ENCODE measurements at regions not wholly inside any gene's neighbourhood (a gene's known extent, or its start where the extent isn't known, plus 50 kb on each side); places are given as distances from the start of the nearest gene placed in this dataset.

GRCh38 chr6:122283884-122284283 is 115.6 kb upstream of the HSF2 start:
- TF ChIP-seq, protein P1, sequence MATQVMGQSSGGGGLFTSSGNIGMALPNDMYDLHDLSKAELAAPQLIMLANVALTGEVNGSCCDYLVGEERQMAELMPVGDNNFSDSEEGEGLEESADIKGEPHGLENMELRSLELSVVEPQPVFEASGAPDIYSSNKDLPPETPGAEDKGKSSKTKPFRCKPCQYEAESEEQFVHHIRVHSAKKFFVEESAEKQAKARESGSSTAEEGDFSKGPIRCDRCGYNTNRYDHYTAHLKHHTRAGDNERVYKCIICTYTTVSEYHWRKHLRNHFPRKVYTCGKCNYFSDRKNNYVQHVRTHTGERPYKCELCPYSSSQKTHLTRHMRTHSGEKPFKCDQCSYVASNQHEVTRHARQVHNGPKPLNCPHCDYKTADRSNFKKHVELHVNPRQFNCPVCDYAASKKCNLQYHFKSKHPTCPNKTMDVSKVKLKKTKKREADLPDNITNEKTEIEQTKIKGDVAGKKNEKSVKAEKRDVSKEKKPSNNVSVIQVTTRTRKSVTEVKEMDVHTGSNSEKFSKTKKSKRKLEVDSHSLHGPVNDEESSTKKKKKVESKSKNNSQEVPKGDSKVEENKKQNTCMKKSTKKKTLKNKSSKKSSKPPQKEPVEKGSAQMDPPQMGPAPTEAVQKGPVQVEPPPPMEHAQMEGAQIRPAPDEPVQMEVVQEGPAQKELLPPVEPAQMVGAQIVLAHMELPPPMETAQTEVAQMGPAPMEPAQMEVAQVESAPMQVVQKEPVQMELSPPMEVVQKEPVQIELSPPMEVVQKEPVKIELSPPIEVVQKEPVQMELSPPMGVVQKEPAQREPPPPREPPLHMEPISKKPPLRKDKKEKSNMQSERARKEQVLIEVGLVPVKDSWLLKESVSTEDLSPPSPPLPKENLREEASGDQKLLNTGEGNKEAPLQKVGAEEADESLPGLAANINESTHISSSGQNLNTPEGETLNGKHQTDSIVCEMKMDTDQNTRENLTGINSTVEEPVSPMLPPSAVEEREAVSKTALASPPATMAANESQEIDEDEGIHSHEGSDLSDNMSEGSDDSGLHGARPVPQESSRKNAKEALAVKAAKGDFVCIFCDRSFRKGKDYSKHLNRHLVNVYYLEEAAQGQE (IDR thresholded peaks at IDR 0.05; ENCODE audit: insufficient read depth in 1 of 2, low read depth in 2 of 2, low read length in 2 of 2) = no peak
- TF ChIP-seq TAF1 (IDR thresholded peaks at IDR 0.05; ENCODE audit: borderline replicate concordance, insufficient read depth, low read length) = no peak
- no peak for TF ChIP-seq FOXP2 (optimal IDR thresholded peaks at IDR 0.05; ENCODE audit: borderline replicate concordance, extremely low read depth, extremely low read length, insufficient read depth)
- no peak for TF ChIP-seq SIN3A (IDR thresholded peaks at IDR 0.05; ENCODE audit: borderline replicate concordance, insufficient read depth, low read length)
- TF ChIP-seq POLR2AphosphoS5 (IDR thresholded peaks at IDR 0.05; ENCODE audit: low read depth, low read length) = no peak

DNA sequence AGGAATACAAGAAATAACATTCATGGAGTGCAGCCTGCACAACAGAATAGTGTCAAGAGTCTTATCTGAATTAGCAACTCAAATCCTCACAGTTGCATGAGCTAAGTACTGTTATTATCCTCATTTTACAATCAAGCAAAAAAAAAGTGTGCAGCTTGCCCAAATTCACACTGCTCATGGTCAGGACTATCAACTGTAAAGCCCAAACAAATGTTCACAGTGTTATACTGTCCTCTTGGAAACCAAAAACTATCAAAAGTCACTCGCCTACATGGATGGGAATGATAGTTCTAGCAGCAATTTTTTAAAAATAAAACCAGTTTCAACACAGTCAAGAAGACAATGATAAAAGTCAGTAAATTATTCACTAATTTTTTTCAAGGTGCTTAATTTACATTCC is 114.6 kb upstream of the HSF2 start:
- TF ChIP-seq FOXP2 (optimal IDR thresholded peaks at IDR 0.05; ENCODE audit: borderline replicate concordance, extremely low read depth, extremely low read length, insufficient read depth) = no peak
- no peak for TF ChIP-seq SIN3A (IDR thresholded peaks at IDR 0.05; ENCODE audit: borderline replicate concordance, insufficient read depth, low read length)
- TF ChIP-seq, protein P1 (IDR thresholded peaks at IDR 0.05; ENCODE audit: insufficient read depth in 1 of 2, low read depth in 2 of 2, low read length in 2 of 2) = no peak
- no peak for TF ChIP-seq TAF1 (IDR thresholded peaks at IDR 0.05; ENCODE audit: borderline replicate concordance, insufficient read depth, low read length)
- no peak for TF ChIP-seq POLR2AphosphoS5 (IDR thresholded peaks at IDR 0.05; ENCODE audit: low read depth, low read length)

DNA sequence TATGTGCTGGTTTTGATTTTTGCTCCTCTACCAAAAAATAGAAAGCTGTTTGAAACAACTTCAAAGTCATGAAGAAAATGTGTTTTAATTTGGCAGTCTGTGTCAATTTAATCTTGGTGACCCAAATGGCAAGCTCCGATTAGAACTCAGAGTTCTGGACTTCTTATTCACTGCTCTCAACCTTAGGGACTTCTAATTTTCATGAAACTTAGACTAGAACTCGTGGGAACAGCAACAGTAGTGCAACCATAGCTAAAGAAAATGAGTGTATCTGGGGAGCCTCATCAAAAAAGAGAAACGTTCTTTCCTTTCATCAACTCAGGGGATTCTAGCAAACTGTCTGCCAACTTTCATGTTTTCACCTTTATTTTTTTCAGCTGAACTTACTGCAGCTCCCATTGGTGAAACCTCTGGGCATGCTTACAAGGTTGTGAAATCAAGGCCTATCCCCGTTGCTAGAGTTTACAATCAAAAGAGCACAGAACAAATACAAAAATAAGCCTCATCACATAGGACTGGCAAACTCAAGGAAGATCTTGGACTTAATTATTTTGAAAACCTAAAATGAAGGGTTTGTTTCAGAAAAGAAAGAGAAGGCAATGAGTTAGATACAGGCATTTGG is 114.0 kb upstream of the HSF2 start:
- TF ChIP-seq POLR2AphosphoS5 (IDR thresholded peaks at IDR 0.05; ENCODE audit: low read depth, low read length) = no peak
- TF ChIP-seq, protein P1 (IDR thresholded peaks at IDR 0.05; ENCODE audit: insufficient read depth in 1 of 2, low read depth in 2 of 2, low read length in 2 of 2) = no peak
- no peak for TF ChIP-seq FOXP2 (optimal IDR thresholded peaks at IDR 0.05; ENCODE audit: borderline replicate concordance, extremely low read depth, extremely low read length, insufficient read depth)
- no peak for TF ChIP-seq TAF1 (IDR thresholded peaks at IDR 0.05; ENCODE audit: borderline replicate concordance, insufficient read depth, low read length)
- TF ChIP-seq SIN3A (IDR thresholded peaks at IDR 0.05; ENCODE audit: borderline replicate concordance, insufficient read depth, low read length) = no peak

DNA sequence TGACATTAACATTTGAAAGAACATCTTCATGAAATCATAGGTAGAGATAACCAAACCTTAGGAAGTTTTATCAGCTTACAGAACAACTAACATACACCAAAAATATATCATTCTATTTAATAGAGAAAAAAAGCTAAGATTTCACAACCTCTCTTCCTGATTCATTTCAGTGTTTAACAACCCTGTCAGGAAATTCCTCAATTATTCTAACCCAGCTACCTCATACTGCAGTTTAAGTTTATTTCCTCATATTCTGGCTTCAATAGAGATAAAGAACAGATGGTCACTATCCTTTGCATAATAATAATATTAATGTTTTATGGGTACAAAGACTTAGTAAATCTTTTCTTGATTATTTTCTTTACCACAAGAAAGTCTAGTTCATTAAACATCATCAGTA is 112.9 kb upstream of the HSF2 start:
- no peak for TF ChIP-seq FOXP2 (optimal IDR thresholded peaks at IDR 0.05; ENCODE audit: borderline replicate concordance, extremely low read depth, extremely low read length, insufficient read depth)
- TF ChIP-seq SIN3A (IDR thresholded peaks at IDR 0.05; ENCODE audit: borderline replicate concordance, insufficient read depth, low read length) = no peak
- no peak for TF ChIP-seq TAF1 (IDR thresholded peaks at IDR 0.05; ENCODE audit: borderline replicate concordance, insufficient read depth, low read length)
- TF ChIP-seq, protein P1 (IDR thresholded peaks at IDR 0.05; ENCODE audit: insufficient read depth in 1 of 2, low read depth in 2 of 2, low read length in 2 of 2) = no peak
- no peak for TF ChIP-seq POLR2AphosphoS5 (IDR thresholded peaks at IDR 0.05; ENCODE audit: low read depth, low read length)

Data from PFSK-1 (cell line).